Dendritic cell treated with granulocyte-macrophage colony-stimulating factor and Interleukin-4, amounts not matched to agents 40 ng/mL and 50 ng/mL, for 4 days (primary cell): ENCODE measurements at regions not wholly inside any gene's neighbourhood (a gene's known extent, or its start where the extent isn't known, plus 50 kb on each side); places are given as distances from the start of the nearest gene placed in this dataset.

Experiments
- H3K27ac Mint-ChIP-seq: one replicate; pipeline ENCODE4 v1.8.0; 2022; ENCODE audit warnings: mild to moderate bottlenecking, mixed read lengths
- H3K27me3 Mint-ChIP-seq: one replicate; pipeline ENCODE4 v1.8.0; 2022; ENCODE audit warnings: mild to moderate bottlenecking, mixed read lengths
- H3K36me3 Mint-ChIP-seq: one replicate; pipeline ENCODE4 v1.8.0; 2022; ENCODE audit warnings: low read depth, mixed read lengths
- H3K4me1 Mint-ChIP-seq: one replicate; pipeline ENCODE4 v1.8.0; 2022; ENCODE audit warnings: low read depth, mixed read lengths
- H3K4me3 Mint-ChIP-seq: one replicate; pipeline ENCODE4 v1.8.0; 2022; ENCODE audit warnings: mild to moderate bottlenecking, moderate library complexity, mixed read lengths
- H3K9me3 Mint-ChIP-seq: one replicate; pipeline ENCODE4 v1.8.0; 2022; ENCODE audit warnings: mixed read lengths
- intact Hi-C: fragments of 100-400 bp; cut with micrococcal nuclease; formaldehyde crosslinking; loops from one replicate; pipeline ENCODE4 v1.15.0; 2022

- no peak overlapping the region for H3K4me3 Mint-ChIP-seq
- peaks cover 47% of the 10 kb centered on the region for H3K9me3 Mint-ChIP-seq
- H3K36me3 Mint-ChIP-seq = no peaks in the 10 kb centered on the region
- no peaks in the 10 kb centered on the region for H3K4me1 Mint-ChIP-seq
- no peaks in the 10 kb centered on the region for H3K27me3 Mint-ChIP-seq
- intact Hi-C loops = no loop called here
- H3K27ac Mint-ChIP-seq = no peak overlapping the region
These were observed 734.5 kb upstream of the LRRN3 start for GRCh38 chr7:110356438-110356837.

GRCh38 chr7:110358028-110358427 lies 732.9 kb upstream of the LRRN3 start:
- Mint-ChIP-seq H3K9me3 (peaks cover 53% of the 10 kb centered on the region), H3K4me1 (no peaks in the 10 kb centered on the region), H3K36me3 (no peaks in the 10 kb centered on the region), H3K4me3 (no peak overlapping the region), H3K27me3 (no peaks in the 10 kb centered on the region), H3K27ac (no peak overlapping the region)
- intact Hi-C loops = no loop called here

GRCh38 chr7:110371709-110372108 lies 719.2 kb upstream of the LRRN3 start:
- H3K4me1 Mint-ChIP-seq = no peaks in the 10 kb centered on the region
- no peak overlapping the region for H3K4me3 Mint-ChIP-seq
- no peaks in the 10 kb centered on the region for H3K27me3 Mint-ChIP-seq
- no peaks in the 10 kb centered on the region for H3K36me3 Mint-ChIP-seq
- intact Hi-C loops = no loop called here
- H3K9me3 Mint-ChIP-seq = peaks cover 13% of the 10 kb centered on the region
- H3K27ac Mint-ChIP-seq = no peak overlapping the region

- peaks cover 22% of the 10 kb centered on the region for H3K9me3 Mint-ChIP-seq
- H3K4me1 Mint-ChIP-seq = no peaks in the 10 kb centered on the region
- no peaks in the 10 kb centered on the region for H3K27me3 Mint-ChIP-seq
- intact Hi-C loops = no loop called here
- H3K27ac Mint-ChIP-seq = no peak overlapping the region
- H3K36me3 Mint-ChIP-seq = no peaks in the 10 kb centered on the region
- no peak overlapping the region for H3K4me3 Mint-ChIP-seq
These were observed 718.2 kb upstream of the LRRN3 start for GRCh38 chr7:110372685-110373084.

GRCh38 chr7:110373416-110373815 lies 717.5 kb upstream of the LRRN3 start:
- H3K4me1 Mint-ChIP-seq = no peaks in the 10 kb centered on the region
- H3K4me3 Mint-ChIP-seq = no peak overlapping the region
- H3K27me3 Mint-ChIP-seq = no peaks in the 10 kb centered on the region
- H3K9me3 Mint-ChIP-seq = peaks cover 27% of the 10 kb centered on the region
- no peak overlapping the region for H3K27ac Mint-ChIP-seq
- intact Hi-C loops = no loop called here
- no peaks in the 10 kb centered on the region for H3K36me3 Mint-ChIP-seq

GRCh38 chr7:110373859-110374258 lies 717.1 kb upstream of the LRRN3 start:
- Mint-ChIP-seq H3K36me3 (no peaks in the 10 kb centered on the region), H3K27ac (no peak overlapping the region), H3K27me3 (no peaks in the 10 kb centered on the region), H3K4me1 (no peaks in the 10 kb centered on the region), H3K4me3 (no peak overlapping the region), H3K9me3 (peaks cover 27% of the 10 kb centered on the region)
- intact Hi-C loops = no loop called here

GRCh38 chr7:110375068-110375467 lies 715.9 kb upstream of the LRRN3 start:
- H3K27me3 Mint-ChIP-seq = no peaks in the 10 kb centered on the region
- H3K9me3 Mint-ChIP-seq = peaks cover 27% of the 10 kb centered on the region
- H3K4me1 Mint-ChIP-seq = no peaks in the 10 kb centered on the region
- no peaks in the 10 kb centered on the region for H3K36me3 Mint-ChIP-seq
- intact Hi-C loops = no loop called here
- H3K27ac Mint-ChIP-seq = no peak overlapping the region
- H3K4me3 Mint-ChIP-seq = no peak overlapping the region

GRCh38 chr7:110382736-110383135 lies 708.2 kb upstream of the LRRN3 start:
- Mint-ChIP-seq H3K36me3 (no peaks in the 10 kb centered on the region), H3K27ac (no peak overlapping the region), H3K27me3 (no peaks in the 10 kb centered on the region), H3K9me3 (peaks cover 35% of the 10 kb centered on the region), H3K4me3 (no peak overlapping the region), H3K4me1 (no peaks in the 10 kb centered on the region)
- intact Hi-C loops = no loop called here

GRCh38 chr7:110386006-110386405 lies 704.9 kb upstream of the LRRN3 start:
- Mint-ChIP-seq H3K4me3 (no peak overlapping the region), H3K9me3 (peaks cover 36% of the 10 kb centered on the region), H3K4me1 (no peaks in the 10 kb centered on the region), H3K36me3 (no peaks in the 10 kb centered on the region), H3K27ac (no peak overlapping the region), H3K27me3 (no peaks in the 10 kb centered on the region)
- intact Hi-C loops = no loop called here

GRCh38 chr7:110386913-110387312 lies 704.0 kb upstream of the LRRN3 start:
- Mint-ChIP-seq H3K4me1 (no peaks in the 10 kb centered on the region), H3K27ac (no peak overlapping the region), H3K27me3 (no peaks in the 10 kb centered on the region), H3K9me3 (peaks cover 36% of the 10 kb centered on the region), H3K4me3 (no peak overlapping the region), H3K36me3 (no peaks in the 10 kb centered on the region)
- intact Hi-C loops = no loop called here

- H3K9me3 Mint-ChIP-seq = peaks cover 34% of the 10 kb centered on the region
- no peaks in the 10 kb centered on the region for H3K4me1 Mint-ChIP-seq
- no peak overlapping the region for H3K27ac Mint-ChIP-seq
- H3K36me3 Mint-ChIP-seq = no peaks in the 10 kb centered on the region
- H3K4me3 Mint-ChIP-seq = no peak overlapping the region
- no peaks in the 10 kb centered on the region for H3K27me3 Mint-ChIP-seq
- intact Hi-C loops = no loop called here
These were observed 703.2 kb upstream of the LRRN3 start for GRCh38 chr7:110387689-110388088.

GRCh38 chr7:110388457-110388856 lies 702.5 kb upstream of the LRRN3 start:
- Mint-ChIP-seq H3K36me3 (no peaks in the 10 kb centered on the region), H3K27ac (no peak overlapping the region), H3K9me3 (peaks cover 26% of the 10 kb centered on the region), H3K27me3 (no peaks in the 10 kb centered on the region), H3K4me3 (no peak overlapping the region), H3K4me1 (no peaks in the 10 kb centered on the region)
- intact Hi-C loops = no loop called here

GRCh38 chr7:110396021-110396420 lies 694.9 kb upstream of the LRRN3 start:
- H3K36me3 Mint-ChIP-seq = no peaks in the 10 kb centered on the region
- no peaks in the 10 kb centered on the region for H3K4me1 Mint-ChIP-seq
- intact Hi-C loops = no loop called here
- H3K4me3 Mint-ChIP-seq = no peak overlapping the region
- H3K9me3 Mint-ChIP-seq = peaks cover 17% of the 10 kb centered on the region
- H3K27me3 Mint-ChIP-seq = no peaks in the 10 kb centered on the region
- no peak overlapping the region for H3K27ac Mint-ChIP-seq

- Mint-ChIP-seq H3K4me1 (no peaks in the 10 kb centered on the region), H3K4me3 (no peak overlapping the region), H3K36me3 (no peaks in the 10 kb centered on the region), H3K27ac (no peak overlapping the region), H3K9me3 (peaks cover 17% of the 10 kb centered on the region), H3K27me3 (no peaks in the 10 kb centered on the region)
- intact Hi-C loops = no loop called here
These were observed 692.8 kb upstream of the LRRN3 start for GRCh38 chr7:110397927-110398660.

GRCh38 chr7:110399421-110399820 lies 691.5 kb upstream of the LRRN3 start:
- Mint-ChIP-seq H3K4me1 (no peaks in the 10 kb centered on the region), H3K4me3 (no peak overlapping the region), H3K9me3 (peaks cover 17% of the 10 kb centered on the region), H3K27me3 (no peaks in the 10 kb centered on the region), H3K27ac (no peak overlapping the region), H3K36me3 (no peaks in the 10 kb centered on the region)
- intact Hi-C loops = no loop called here
